Spinal cord (tissue), 9 donors: ENCODE measurements at regions not wholly inside any gene's neighbourhood (a gene's known extent, or its start where the extent isn't known, plus 50 kb on each side); places are given as distances from the start of the nearest gene placed in this dataset.
A peak's percentile ranks its signal among the peaks of the same experiment; 100 is the strongest.

ENCODE experiments used
- DNase-seq, 6 donors: peaks; one replicate each; pipeline versions ENCODE4 v3.0.0 to v3.0.0-alpha.2; 2013 to 2015; ENCODE audit warnings: low spot score in 6 of 6, low read depth in 4 of 6
- H3K27ac ChIP-seq: one replicate; pipeline ENCODE4 v1.5.1; 2013; ENCODE audit warnings: low read depth, low read length, control low read depth
- H3K27me3 ChIP-seq: one replicate; pipeline ENCODE4 v1.6.1; 2013; ENCODE audit warnings: low read length; ENCODE audit not compliant: control insufficient read depth, insufficient read depth
- H3K36me3 ChIP-seq: one replicate; pipeline ENCODE4 v1.6.1; 2013; ENCODE audit warnings: low read length; ENCODE audit not compliant: control insufficient read depth, insufficient read depth
- H3K4me1 ChIP-seq: one replicate; pipeline ENCODE4 v1.6.1; 2013; ENCODE audit warnings: low read length; ENCODE audit not compliant: control insufficient read depth, insufficient read depth
- H3K4me3 ChIP-seq: one replicate; pipeline ENCODE4 v1.5.1; 2013; ENCODE audit warnings: low read depth, low read length, control low read depth
- H3K9me3 ChIP-seq: one replicate; pipeline ENCODE4 v1.6.1; 2013; ENCODE audit warnings: low read length; ENCODE audit not compliant: control insufficient read depth, insufficient read depth
- WGBS: methylation state at CpG from one replicate; pipeline ENCODE4 v1.1.5; 2013; ENCODE audit warnings: missing lambda C conversion rate; ENCODE audit not compliant: insufficient coverage; 5-methylcytosine and 5-hydroxymethylcytosine counted together
- donor health status: healthy.

DNA sequence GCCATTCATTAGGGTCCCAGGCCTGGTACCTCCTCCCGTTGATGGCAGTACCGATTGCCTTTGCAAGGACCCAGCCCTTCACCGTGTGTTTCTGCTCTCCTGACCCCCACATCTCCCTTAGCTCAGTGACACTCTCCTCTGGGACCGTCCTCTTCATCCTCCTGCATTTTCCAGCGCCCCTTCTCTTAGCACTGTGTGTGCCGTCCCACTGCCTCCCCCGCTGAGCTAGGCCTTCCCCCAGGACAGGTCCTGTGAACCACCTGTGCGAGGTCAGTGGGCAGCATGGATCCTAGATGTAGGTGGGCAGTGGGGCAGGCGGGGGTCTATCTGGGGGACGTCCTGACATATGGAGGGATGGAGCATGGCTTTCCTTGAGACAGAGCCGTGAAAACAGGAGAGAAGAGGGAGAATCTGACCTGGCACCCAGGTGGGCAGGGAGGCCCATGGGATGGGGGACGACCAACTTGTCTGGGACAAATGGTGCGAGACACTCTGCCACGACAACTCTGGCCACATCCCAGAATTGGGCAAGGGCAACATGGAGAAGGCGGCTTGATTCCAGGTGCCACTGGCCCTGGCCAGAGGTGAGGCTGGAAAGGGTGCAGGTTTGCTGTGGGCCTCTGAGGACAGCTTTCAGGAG lies 87.7 kb upstream of the ALDH1L1 start:
- Histone ChIP-seq H3K27me3 (no peaks in the 10 kb centered on the region), H3K4me3 (peak overlapping the region; percentile 35), H3K27ac (peak overlapping the region; percentile 92), H3K4me1 (peaks cover 58% of the 10 kb centered on the region), H3K36me3 (no peaks in the 10 kb centered on the region), H3K9me3 (no peaks in the 10 kb centered on the region)
- DNase-seq = no peak
- 57% methylated on average over 11 of the region's 15 CpGs for WGBS

DNA sequence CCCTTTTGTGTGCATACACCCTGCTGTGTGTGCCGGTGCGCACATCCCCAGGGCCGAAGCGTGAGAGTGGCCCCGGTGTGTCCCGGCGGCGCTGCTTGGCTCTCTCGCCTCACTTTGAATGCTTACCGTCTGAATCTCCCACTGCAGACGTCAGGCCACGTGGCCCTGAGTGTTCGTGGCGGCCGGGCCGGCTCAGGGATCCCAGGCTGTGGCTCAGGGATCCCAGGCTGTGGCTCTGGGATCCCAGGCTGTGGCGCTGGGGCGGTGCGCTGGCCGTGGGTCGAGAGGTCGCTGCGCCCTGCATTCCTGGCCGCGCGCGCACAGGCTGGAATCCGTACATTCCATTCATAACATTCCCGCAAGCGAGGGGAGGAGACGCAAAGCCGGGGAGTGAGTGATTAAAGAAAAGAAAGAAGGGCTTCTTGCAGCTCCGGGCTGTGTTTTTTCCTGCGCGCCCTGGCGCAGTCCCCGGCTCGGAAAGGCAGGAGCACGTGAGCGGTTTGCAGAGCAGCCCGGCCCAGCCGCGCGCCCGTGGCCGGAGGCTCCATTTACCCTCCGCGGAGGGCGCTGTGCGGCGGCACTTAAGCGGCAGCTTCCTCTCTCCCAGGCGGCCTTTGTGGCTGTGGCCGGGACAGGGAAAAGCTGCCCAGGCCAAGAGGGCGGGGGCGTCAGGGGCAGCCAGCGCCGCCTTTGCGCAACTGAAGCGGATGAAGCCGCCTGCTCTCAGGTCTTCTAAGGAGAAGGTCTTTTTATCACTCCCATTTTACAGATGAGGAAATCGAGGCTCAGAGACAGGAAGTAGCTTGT lies 87.0 kb upstream of the ALDH1L1 start:
- Histone ChIP-seq H3K36me3 (no peaks in the 10 kb centered on the region), H3K4me3 (peak overlapping the region; percentile 35), H3K27me3 (no peaks in the 10 kb centered on the region), H3K27ac (peak overlapping the region; percentile 92), H3K4me1 (peaks cover 58% of the 10 kb centered on the region), H3K9me3 (no peaks in the 10 kb centered on the region)
- DNase-seq = peak in 5 of 6 donors; percentile 51 to 91 (median 66)
- 2% methylated on average over 50 of the region's 62 CpGs for WGBS

DNA sequence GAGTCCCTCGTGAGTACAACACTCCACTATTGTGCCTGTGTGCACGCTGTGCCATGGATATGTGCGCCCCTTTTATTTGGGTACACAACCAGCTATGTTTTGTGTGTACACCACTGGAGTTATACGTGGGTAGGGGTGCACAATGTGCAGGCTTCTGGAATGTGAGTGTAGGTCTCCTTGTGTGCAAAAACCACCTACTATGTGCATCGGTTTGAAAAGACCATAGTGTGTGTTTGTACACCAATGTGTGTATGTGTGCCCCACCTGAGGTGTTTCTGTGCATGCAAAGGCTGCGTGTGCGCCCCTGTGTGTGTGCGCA lies 86.4 kb upstream of the ALDH1L1 start:
- peak overlapping the region; percentile 35 for H3K4me3 ChIP-seq
- peaks cover 55% of the 10 kb centered on the region for H3K4me1 ChIP-seq
- WGBS = 34% methylated on average over 8 of the region's 8 CpGs
- DNase-seq = no peak
- no peaks in the 10 kb centered on the region for H3K27me3 ChIP-seq
- no peaks in the 10 kb centered on the region for H3K9me3 ChIP-seq
- no peaks in the 10 kb centered on the region for H3K36me3 ChIP-seq
- H3K27ac ChIP-seq = peak overlapping the region; percentile 92

DNA sequence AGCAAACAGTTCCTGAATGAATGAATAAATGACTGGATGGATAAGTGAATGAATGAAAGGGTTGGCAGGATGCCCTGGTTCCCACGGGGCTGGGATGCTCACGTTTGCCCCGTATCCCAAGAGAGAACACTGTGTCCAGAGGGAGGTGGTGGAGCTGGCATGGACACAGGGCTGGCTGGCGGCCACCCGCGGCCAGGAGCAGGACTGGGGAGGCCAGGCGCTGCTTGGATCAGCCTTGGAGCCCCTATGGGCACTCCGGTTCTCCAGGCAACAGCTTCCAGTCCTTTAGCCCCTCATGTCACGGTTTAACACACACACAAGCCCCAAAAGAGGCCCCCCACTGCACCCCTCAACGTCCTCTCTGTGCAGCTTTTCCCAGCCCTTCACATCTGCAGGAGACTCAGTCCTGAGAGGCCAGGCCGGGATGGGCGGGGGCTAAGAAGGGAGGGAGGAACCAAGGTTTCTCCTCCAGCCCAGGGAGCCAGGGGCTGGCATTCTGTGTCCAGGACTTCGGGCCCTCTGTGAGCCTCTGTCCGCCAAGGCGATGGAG lies 86.0 kb upstream of the ALDH1L1 start:
- peak in 5 of 6 donors; percentile 62 to 86 (median 75) for DNase-seq
- no peaks in the 10 kb centered on the region for H3K36me3 ChIP-seq
- WGBS = 32% methylated on average over 13 of the region's 15 CpGs
- peak overlapping the region; percentile 92 for H3K27ac ChIP-seq
- peak overlapping the region; percentile 7 for H3K4me3 ChIP-seq
- H3K27me3 ChIP-seq = no peaks in the 10 kb centered on the region
- peaks cover 52% of the 10 kb centered on the region for H3K4me1 ChIP-seq
- H3K9me3 ChIP-seq = no peaks in the 10 kb centered on the region

DNA sequence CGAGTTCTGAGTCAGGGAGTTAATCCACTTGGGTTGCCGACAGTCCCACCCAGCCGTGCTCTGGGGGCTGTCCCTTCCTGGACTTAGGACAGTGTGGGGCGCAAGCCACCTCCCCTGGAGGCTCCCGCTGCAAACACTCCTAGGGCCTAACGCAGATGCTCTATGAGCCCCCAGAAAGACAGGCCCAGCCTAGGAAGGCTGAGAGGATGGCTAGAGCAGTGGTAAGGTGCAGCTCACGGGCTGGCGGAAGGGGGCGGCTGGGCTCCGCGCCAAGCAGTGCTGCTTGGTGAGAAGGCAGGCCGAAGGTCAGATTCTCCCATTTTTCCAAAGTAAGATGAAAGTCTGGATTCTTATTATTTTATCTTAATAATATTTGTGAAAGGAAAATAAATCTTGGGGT lies 84.6 kb upstream of the ALDH1L1 start:
- 64% methylated on average over 6 of the region's 12 CpGs for WGBS
- Histone ChIP-seq H3K9me3 (no peaks in the 10 kb centered on the region), H3K36me3 (no peaks in the 10 kb centered on the region), H3K4me1 (peaks cover 52% of the 10 kb centered on the region), H3K27ac (no peak overlapping the region), H3K27me3 (no peaks in the 10 kb centered on the region), H3K4me3 (no peak overlapping the region)
- DNase-seq = no peak

DNA sequence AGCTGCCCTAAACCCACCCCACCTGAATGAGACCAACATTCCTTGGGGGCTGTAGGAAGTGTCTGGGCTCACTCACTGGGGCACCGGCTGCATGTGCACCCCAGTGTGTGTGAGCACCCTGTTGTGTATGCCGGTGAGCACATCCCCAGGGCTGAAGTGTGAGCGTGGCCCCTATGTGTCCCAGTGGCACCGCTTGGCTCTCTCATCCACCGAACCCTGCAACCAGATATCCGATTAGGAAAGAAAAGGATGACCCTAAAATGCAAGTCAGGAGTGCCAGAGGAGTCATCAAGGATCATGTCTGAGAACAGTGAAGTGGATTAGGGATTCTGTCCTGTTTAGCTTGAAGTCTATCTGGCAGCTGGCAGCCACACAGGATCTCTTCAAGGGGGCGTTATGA lies 84.0 kb upstream of the ALDH1L1 start:
- Histone ChIP-seq H3K4me1 (peaks cover 56% of the 10 kb centered on the region), H3K27me3 (no peaks in the 10 kb centered on the region), H3K9me3 (no peaks in the 10 kb centered on the region), H3K36me3 (no peaks in the 10 kb centered on the region), H3K4me3 (no peak overlapping the region), H3K27ac (no peak overlapping the region)
- 66% methylated on average over 7 of the region's 7 CpGs for WGBS
- DNase-seq = no peak

DNA sequence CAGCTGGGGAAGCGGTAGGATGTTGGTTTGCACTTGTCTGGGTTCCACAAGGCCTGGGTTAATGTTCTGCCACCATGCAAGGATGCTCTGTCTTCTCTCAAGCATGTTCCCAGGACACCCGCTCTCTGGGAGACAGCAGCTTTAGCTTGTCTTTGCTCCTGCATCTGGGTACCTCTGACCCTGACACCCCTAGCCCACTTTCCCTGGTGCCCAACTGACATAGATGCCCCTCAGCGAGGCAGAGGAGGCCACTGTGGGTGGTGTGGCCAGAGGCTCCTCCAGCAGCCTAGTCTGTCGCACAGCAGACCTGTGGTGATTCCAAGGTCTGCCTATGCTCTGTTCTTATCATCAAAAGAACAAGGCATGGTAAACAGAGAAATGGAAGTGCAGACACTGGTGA lies 83.6 kb upstream of the ALDH1L1 start:
- Histone ChIP-seq H3K4me3 (no peak overlapping the region), H3K36me3 (no peaks in the 10 kb centered on the region), H3K27me3 (no peaks in the 10 kb centered on the region), H3K9me3 (no peaks in the 10 kb centered on the region), H3K27ac (no peak overlapping the region), H3K4me1 (peaks cover 53% of the 10 kb centered on the region)
- 96% methylated on average over 4 of the region's 4 CpGs for WGBS
- no peak for DNase-seq

DNA sequence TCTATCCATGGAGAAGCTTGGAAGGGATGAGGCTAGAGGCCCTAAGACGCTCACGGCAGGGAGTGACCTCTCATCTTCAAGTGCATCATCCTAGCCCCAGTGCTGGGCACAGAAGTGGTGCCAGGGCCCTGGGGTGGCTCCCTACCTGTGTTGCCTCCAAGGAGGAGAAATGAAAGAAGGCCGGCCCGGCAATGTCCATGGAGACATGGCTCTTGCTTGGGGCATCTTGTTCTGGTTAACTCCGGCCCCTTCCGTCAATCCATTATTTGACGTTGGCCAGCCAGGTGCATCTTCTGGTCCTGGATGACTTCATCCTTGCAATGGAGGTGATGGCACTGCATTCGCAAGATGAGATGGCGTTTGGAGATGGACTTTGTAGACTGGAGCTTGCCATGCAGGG lies 83.2 kb upstream of the ALDH1L1 start:
- WGBS = 96% methylated on average over 9 of the region's 9 CpGs
- DNase-seq = no peak
- H3K4me1 ChIP-seq = peaks cover 49% of the 10 kb centered on the region
- no peaks in the 10 kb centered on the region for H3K27me3 ChIP-seq
- no peak overlapping the region for H3K27ac ChIP-seq
- H3K9me3 ChIP-seq = no peaks in the 10 kb centered on the region
- H3K36me3 ChIP-seq = no peaks in the 10 kb centered on the region
- no peak overlapping the region for H3K4me3 ChIP-seq

DNA sequence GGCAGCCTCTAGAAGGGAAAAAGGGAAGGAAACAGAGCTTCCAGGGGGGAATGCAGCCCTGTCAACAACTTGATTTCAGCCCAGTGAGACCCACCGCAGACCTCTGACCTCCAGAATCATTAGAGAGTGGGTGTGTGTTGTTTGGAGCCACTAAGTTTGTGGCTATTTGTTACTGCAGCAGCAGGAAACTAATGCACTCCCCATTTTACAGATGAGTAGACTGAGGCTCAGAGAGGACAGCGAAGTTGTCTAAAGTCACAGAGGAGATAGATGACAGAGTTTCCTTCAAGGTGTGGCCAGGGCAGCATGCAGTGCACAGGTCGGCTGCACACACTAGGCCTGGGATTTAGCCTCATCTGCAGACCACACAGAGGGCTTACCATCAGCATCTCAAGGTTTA lies 81.8 kb upstream of the ALDH1L1 start:
- no peaks in the 10 kb centered on the region for H3K36me3 ChIP-seq
- H3K4me1 ChIP-seq = peaks cover 38% of the 10 kb centered on the region
- no peak overlapping the region for H3K27ac ChIP-seq
- no peak overlapping the region for H3K4me3 ChIP-seq
- no peaks in the 10 kb centered on the region for H3K9me3 ChIP-seq
- H3K27me3 ChIP-seq = no peaks in the 10 kb centered on the region
- no peak for DNase-seq
- WGBS = 89% methylated on average over 3 of the region's 3 CpGs

DNA sequence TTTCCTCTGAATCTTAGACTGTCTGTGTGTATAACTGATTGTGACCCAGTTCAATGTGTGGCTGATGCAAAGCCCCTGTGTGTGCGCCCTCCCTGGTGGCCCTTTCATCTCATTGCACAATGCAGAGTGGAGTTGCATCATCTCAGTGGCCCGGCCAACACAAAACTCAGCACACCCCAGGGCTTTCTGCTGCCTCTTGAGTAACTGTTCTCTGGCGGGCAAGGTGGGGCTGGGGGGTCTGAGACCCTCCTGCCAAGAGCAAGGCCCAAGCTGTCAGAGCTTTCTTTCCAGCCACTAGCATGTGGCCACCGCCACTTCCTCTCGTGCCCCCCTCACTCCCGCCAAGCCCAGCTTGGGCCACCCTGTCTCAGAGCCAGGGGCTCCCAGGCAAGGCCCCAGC lies 80.7 kb upstream of the ALDH1L1 start:
- peaks cover 27% of the 10 kb centered on the region for H3K4me1 ChIP-seq
- peak in 2 of 6 donors; percentile 60 to 66 for DNase-seq
- H3K9me3 ChIP-seq = no peaks in the 10 kb centered on the region
- no peak overlapping the region for H3K4me3 ChIP-seq
- H3K27me3 ChIP-seq = no peaks in the 10 kb centered on the region
- 41% methylated on average over 5 of the region's 6 CpGs for WGBS
- H3K36me3 ChIP-seq = no peaks in the 10 kb centered on the region
- peak overlapping the region; percentile 60 for H3K27ac ChIP-seq
